ENCODE measurements at regions not wholly inside any gene's neighbourhood (a gene's known extent, or its start where the extent isn't known, plus 50 kb on each side); places are given as distances from the start of the nearest gene placed in this dataset.

GRCh38 chr17:79457376-79457775 is 153.5 kb downstream of the RBFOX3 start:
- no peak for TF ChIP-seq POLR2A (IDR thresholded peaks at IDR 0.05)
- TF ChIP-seq CTCF (IDR thresholded peaks at IDR 0.05): no peak
- TF ChIP-seq EP300 (IDR thresholded peaks at IDR 0.05): no peak

Data from tibial nerve (tissue), 4 donors.